Activated CD8-positive, alpha-beta memory T cell treated with anti-CD3 and anti-CD28 coated beads for 1 hour (primary cell): ENCODE measurements at regions not wholly inside any gene's neighbourhood (a gene's known extent, or its start where the extent isn't known, plus 50 kb on each side); places are given as distances from the start of the nearest gene placed in this dataset.

ENCODE experiments used
- DNase-seq, 2 donors: peaks; one replicate each; pipeline ENCODE4 v3.0.0-alpha.2; 2020; ENCODE audit warnings: low read depth in 1 of 2; ENCODE audit errors: extremely low read depth in 1 of 2

DNA sequence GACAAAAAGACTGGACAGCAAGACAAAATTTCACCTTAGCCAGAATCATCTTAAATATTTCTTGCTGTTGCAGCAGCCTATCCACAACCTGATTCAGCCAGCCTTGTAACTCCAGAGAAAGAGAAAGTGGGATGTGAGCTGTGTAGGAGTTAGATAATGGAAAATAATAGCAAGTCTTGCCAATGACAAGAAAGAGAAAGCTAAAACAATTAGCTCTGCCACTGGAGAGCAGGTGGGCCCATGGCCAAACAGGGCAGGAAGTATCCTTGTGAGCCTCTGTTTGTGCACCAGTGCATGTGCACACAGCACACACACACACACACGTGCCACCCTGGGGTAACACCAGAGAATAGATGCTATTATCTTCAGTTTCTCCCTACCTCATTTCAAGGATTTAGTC lies 106.0 kb upstream of the CCDC196 start:
- DNase-seq, result no peak

DNA sequence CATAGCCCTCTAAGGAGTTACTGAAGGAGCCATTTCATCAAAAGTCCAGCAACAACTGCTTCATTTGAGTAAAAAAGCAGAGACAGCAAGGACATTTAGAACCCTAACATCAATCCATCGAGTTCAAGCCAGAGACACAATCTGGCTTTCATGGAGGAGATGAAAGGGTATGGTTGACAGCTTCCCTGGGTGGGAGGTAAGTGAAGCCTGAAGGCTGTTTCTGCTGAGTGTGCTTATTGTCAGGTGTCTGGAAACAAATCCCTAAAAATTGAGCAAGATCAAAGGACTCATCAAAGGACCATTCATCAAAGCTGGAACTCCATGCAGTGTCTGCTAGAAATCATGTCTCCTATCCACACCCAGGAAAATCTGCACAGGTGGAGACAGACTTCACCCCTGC lies 104.4 kb upstream of the CCDC196 start:
- no peak for DNase-seq

DNA sequence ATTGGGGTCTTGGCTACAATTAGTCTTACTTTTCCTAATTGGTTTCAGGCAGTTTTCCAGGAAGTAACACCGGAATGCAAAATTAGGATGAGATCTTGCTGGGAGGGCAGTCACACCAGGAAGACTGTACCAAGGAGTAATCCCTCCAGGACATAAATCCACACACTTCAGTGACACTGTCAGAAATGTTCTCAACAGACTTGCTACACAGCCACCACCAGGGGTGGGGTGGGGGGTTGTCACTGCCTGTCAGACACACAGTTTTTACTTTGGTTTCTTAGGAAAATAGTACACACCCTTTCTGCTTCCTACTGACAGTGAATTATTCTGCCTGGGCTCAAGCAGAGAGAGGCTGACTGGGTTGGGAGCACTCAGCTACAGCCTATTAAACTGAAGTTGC lies 102.9 kb upstream of the CCDC196 start:
- DNase-seq, result no peak

DNA sequence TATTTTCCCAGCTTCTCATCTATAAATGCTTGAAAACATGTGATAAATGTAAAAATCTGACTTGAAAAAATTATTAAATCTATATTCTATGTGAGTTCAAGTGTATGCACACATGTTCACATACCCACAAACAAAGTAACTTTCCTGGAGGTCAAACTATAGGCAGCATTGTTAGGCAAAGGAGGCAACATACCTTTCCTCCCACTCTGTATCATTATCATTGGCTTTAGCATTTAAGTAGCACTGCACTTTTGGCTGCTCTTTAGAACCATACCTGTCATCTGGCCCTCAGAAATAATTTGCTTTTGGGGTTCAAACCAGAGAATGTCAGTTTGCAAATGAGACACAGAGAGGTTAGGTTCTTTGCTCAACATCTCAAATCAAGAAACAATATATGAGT lies 102.4 kb upstream of the CCDC196 start:
- DNase-seq, result no peak

DNA sequence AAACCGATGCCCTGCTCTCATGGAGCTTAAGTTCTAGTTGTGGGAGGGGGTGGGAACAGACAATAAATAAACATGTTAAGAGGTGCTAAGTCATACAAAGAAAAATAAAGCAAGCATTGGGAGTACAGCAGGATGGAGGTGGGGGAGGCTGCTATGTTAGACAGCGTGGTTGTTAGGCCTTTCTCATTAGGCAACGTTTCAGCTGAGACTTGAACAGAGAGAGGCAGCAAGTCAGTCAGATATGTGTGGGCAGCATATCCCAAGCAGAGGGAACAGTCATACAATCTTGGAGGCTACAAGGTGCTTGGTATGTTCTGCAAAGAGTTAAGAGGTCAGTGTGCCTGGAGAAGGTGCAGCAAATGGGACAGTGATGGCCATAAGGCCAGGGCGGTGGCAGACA lies 97.7 kb upstream of the CCDC196 start:
- no peak for DNase-seq

DNA sequence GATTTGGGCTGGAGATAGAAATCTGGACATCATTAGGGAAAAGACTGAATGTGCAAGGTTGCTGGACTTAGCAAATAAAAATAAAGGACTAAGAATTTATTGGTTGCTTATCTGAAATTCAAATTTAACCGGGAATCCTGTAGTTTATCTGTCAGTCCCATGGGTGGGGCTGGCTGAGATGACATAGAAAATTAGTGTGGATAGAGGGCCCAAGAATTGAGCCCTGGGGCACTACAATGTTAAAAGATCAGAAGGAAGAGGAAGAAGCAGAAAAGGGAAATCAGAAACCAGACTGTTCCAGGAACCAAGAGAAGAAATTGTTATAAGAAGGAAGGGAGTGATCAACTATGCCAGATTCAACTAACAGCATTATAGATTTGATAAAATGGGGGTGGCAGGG lies 96.7 kb upstream of the CCDC196 start:
- DNase-seq, result no peak

DNA sequence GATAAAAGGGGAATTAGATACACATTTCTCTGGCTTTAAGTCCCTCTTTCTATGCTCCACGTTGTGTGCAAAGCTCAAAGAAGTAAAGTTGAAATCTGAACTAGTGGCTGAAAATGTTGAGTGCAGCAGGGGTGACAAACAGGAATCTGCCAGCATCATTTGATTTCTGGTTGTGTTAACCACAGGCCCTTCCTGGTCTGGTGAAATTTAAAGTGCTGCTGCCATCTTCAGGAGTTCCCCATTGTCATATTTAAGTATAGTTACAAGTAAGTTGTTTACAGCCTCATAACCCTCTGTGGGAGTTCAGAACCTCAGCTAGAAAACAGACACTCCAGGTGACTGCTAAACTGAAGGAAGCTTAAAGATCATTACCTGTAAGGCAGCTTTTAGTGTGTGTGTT lies 90.9 kb upstream of the CCDC196 start:
- DNase-seq, result no peak

DNA sequence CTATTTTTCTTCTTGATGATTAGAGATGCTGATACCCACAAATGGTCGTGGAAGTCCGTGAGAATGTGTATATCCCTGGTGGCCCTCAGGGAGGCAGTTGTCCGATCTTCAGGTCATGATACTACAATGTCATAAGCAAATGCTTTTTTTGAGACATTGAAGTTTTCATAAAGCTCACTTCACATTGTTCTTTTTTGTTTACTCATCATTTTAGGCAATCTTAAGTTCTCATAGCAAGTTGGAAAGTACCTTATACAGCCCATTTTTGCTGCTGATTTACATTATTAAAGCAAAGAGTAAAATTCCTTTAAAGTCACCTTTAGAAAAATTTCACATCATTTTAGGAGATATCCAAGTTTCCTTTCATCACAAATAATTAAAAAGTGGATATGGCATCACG lies 90.0 kb upstream of the CCDC196 start:
- DNase-seq, result no peak

DNA sequence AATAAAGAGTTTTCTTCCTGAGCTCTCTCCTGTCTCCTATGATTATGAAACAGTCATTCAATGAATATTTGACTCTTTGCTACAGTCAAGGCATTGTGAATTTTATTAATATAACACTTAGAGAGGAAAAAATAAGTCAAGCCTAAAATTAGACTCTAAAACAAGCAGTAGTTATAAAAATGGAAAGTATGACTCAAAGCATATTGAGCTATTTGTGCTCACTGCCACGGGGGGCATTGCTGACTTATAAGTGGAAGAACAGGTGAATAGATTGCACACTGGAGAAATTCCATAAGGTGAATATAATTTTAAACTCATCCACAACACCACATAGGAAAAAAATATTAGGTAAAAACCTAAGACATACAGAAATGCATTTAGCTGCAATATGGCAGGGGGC lies 87.7 kb upstream of the CCDC196 start:
- DNase-seq, result no peak

DNA sequence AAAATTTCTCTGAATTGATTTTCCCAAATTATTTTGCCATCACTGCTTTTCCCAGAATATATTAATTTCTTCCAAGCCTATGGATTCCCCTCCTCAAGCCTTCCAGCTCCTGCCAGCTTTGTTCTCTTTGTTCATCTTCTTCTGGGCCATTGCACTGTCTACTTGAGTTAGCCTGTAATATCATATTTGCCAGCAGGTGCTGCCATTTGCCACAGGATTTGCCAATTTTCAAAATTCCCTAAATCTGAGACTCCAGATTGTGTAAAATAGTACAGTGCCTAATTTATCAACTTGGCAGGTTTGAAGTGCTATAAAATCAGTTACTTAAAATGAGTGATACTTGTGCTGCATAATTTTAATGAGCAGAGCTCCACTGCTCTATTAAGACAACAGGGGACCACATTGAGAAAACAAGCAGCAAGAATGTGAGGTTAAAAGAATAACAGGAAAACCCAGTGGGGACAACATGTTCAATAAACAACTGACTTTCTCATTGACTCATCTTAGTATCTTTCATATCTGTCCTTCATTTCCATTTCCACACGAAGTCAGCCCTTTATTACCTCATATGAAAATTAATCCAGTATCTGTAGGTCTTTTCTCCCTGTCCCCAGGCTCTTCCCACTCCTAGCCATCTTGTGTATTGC lies 84.6 kb upstream of the CCDC196 start:
- no peak for DNase-seq

DNA sequence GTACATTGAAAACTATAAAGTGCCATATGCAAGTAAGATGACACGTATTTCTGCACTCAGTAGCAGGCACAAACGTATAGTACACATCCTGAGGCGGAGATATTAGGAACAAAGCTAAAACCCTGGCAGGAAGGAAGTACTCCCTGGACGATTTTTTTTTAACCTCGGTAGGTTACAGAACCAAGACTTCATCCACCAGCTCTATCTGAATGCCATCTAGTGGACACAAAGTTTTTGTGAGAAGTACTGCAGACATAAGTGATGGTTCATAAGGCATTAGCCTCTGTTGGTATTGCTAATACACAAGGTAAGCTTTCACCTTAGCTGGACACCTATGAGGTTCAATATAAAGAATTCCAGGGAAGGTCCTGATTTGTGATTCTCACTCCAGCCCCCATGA lies 83.0 kb upstream of the CCDC196 start:
- DNase-seq, result no peak

DNA sequence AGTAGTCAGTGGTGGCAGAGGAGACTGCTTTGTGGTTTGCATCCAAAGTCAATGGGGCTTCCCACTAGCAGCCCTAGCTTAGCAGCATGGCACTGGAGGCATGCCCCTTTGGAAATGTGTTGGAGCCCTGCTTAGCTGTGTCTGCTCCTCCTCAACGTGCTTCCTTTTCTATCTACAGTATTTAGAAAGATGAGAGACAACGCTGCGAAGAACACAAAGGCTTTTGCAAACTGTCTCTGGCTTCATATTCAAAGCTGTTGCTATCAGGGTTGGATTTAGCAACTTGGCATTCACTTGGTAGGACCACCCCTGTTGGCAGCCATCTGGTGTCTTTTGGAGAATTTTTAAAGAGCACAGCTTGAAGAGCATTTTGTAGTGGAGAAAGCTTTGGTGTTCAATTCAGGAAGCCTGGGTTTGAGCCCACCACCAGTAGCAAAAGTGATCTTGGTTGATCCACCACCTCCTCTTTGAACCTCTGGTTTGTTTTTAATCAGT lies 82.1 kb upstream of the CCDC196 start:
- DNase-seq, result no peak

DNA sequence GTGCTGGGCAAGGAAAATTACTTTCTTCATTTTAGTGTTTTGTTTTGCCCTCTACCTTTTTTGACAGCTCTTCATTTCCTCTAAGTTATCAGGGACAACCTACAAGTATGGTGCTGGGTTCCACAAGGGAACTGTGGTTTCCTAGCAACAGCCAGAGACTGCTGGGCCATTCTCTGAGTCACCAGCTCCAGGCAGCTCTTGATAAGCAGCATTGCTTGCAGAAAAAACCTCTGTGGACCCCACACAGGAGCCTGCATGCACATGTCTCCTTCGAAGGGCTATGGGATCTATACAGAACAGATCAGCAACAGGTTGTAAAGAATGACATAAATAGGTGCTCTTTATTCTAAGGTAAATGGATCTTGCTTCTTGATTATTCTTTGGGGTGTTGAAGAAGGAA lies 81.0 kb upstream of the CCDC196 start:
- no peak for DNase-seq

DNA sequence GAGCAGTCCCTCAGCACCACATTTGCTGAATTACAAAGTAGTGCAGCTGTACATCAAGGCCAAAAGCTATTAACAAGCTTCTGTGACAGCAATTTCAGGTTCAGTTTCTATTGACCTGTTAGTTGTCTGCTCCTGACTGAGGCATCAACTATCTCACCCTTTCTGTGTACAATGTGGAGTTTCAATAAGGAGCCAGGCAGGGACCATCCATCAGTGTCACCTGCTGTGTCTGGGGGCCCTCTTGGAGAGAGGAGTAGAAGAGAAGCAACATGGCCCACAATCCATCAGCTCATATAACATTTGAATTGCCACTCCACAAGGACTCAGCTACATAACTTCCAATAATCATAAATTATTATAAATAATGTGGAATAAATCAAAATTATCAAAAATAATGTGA lies 72.3 kb upstream of the CCDC196 start:
- DNase-seq, result no peak

DNA sequence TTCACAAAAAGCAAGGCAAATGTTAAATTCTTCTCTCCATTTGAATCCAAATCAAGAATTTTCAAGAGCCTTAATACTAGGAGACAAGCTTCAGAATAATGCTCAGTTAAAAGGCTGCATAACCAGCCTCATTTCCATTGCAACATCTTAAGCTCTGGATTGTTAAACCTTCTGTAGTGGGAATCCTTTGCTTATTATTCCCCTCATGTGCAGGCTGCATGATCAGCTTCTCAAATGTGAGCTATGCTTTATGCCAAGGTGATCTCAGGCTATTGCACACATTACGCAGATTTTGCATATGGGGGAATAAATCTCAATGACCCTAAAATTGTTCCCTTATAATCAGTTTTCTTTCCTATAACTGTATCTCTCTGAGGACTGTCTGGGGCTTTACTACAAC lies 71.7 kb upstream of the CCDC196 start:
- DNase-seq, result no peak

DNA sequence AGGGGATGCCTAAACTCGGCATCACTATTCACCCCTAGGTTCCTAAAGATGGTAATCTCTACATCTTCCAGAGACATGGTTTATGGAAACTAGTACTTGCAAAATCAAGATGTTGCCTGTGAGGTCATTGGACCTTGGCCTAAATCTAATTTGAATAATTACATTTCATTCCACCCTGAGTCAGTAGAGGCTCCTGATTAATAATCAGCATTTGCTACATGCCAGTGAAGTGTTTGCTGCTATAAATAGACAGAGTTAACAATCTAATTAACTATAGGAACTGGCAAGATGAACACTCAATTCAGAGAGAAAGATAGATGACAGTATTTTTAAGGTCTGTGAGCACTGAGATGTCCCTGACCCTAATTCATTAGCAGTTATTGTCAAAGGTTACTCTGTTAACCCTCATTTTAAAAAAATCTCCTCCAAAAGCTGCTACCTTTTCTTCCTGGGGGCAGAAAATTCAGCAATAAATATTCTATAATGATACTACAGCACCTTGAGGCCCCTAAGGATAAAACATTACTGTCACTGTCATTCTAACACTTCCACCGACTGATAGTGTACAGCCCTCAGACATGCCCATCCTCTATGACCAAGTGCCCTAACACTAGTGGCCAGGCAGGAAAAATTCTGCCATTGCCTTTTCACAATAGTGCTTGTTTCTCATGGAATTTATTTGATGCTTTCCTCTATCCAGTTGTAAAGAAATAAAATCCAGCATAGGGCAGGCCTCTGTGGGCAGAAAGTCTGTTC lies 65.7 kb upstream of the CCDC196 start:
- DNase-seq, result no peak

DNA sequence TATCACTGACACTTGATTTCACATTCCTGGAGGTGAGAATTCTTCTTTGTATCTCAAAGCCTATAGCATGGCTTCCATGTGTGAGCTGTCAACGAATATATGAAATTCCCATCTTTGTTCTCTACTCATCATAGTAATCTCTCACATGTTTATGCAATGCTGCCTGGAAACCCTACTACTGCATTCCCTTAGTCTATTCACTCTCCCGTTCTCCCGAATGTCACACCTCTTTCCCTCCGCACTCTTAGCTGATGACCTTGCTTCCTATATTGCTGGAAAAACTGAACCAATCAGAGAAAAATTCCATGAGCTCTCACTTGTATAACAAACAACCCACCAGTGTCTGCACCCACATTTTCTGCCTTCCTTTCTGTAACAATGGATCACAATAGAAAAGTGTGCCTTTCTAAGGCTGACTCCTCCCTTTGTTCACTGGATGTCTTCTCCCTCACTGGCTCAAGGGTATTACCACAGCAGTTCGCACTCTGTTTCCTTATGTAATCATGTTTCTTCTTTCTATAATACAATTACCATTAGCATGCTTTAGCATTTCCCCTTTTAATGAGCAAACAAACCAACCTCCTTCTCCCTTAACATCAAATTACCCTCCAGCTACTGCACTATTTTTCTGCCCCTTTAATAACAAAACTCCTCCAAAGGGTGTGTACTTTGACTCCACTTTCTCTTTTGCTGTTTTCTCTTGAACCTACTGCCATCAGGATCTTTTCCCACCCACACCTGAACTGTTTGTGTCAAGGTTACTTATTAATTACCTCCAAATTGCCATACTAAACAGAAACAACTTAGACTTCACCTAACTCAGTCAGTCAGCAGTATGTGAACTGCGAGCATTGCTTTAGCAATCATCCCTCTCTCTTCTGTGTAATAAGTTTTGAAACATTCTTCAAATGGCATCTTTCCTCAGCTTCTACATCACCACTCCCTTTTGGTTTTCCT lies 63.9 kb upstream of the CCDC196 start:
- no peak for DNase-seq

DNA sequence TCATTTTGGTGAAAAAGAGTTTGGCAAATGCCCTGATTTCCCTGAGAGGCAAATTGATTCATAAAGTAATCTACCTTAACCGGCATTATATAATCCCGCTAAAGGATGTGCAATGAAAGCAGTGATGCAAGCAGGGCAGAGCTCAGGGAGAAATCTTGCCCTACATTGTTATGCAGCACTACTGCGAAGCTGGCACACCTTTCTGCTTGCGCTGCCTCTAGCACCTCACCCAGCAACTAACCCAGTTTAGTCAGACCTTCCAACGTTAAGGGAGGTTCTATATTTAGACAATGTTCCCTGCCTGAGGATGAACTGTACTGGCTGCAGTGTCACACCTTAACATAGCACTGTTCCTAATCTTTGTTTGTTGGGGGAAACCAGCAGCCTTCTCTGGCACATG lies 60.8 kb upstream of the CCDC196 start:
- DNase-seq, result no peak

DNA sequence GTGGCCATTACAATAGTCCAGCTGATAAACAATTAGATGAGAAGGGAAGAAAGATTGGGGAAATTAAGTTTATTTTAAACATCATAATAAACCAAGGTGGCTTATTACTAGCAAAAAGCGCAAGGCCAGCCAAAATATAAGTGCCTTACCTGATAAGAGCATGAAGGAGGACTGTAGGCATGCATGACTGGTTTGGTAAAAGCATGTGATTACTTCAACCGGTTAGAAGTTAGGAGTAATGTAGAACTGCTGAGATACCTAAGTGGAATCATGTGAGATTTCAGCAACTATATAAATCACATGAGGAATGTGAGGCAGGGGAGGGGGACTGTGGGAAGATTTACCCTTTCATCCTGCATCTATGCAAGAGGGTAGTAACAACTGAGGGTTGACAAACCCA lies 59.7 kb upstream of the CCDC196 start:
- no peak for DNase-seq

DNA sequence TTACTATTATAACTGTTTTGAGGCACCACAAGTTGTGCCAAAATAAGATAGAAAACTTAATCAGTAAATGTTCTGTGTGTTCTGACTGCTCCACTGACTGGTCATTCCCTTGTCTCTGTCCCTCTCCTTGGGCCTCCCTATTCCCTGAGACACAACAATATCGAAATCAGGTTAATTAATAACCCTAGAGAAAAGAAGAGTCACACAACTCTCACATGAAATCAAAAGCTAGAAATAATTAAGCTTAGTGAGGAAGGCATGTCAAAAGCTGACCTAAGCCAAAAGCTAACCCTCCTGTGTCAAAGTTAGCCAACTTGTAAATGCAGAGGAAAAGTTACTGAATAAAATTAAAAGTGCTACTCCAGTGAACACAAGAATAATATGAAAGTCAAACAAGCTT lies 53.8 kb upstream of the CCDC196 start:
- no peak for DNase-seq

DNA sequence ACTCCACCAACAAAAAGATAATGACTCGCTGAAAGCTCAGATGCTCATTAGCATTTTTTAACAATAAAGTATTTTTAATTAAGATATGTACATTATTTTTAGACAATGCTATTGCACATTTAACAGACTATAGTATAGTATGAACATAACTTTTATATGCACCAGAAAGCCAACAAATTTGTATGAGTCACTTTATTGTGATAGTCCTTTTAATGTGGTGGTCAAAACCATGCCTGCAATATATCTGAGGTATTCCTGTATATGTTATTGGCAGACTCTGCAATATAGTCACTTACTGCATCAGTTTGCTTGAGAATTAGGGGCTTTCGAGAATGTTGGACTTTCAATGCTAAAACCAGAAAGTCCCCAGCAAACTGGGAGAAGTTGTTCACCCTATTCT lies 51.7 kb upstream of the CCDC196 start:
- no peak for DNase-seq

DNA sequence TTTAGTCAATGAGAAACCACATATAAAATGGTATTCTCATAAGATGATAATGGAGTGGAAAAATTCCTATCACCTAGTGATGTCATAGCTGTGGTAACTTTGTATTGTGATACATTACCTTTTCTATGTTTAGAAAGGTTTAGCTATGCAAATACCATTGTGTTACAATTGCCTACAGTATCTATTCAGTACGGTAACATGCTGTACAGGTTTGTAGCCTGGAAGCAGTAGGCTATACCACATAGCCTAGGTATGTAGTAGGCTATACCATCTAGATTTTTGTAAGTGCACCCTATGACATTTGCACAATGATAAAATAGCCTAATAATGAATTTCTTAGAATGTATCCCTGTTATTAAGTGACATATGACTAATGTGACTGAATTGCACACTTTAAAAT lies 50.5 kb upstream of the CCDC196 start:
- DNase-seq, result no peak
